Spleen (tissue), 11 donors: ENCODE measurements at regions not wholly inside any gene's neighbourhood (a gene's known extent, or its start where the extent isn't known, plus 50 kb on each side); places are given as distances from the start of the nearest gene placed in this dataset.

Experiments used
- DNase-seq: peaks from one replicate; pipeline ENCODE4 v3.0.0-alpha.2; 2020
- H3K27ac ChIP-seq, 8 donors: fragments of 200-600 bp; sonication (generic) in 7 of 8; 1 replicate in 4 of 8; 2 replicates in 4 of 8; pipeline versions ENCODE4 v1.5.0 to v1.8.0; 2016 to 2021; ENCODE audit warnings: inconsistent platforms in 4 of 8, mild to moderate bottlenecking in 4 of 8, moderate library complexity in 1 of 8
- H3K27me3 ChIP-seq, 7 donors: fragments of 200-600 bp; sonication (generic) in 6 of 7; replicated peaks in 1 of 7; 1 replicate in 4 of 7; 2 replicates in 3 of 7; pipeline versions ENCODE4 v1.5.0 to v1.8.0; 2016 to 2021; ENCODE audit warnings: inconsistent platforms in 3 of 7, mild to moderate bottlenecking in 1 of 7
- H3K36me3 ChIP-seq, 6 donors: fragments of 200-600 bp; sonication (generic) in 5 of 6; 1 replicate in 4 of 6; 2 replicates in 2 of 6; pipeline versions ENCODE4 v1.5.0 to v1.8.0; 2016 to 2021; ENCODE audit warnings: inconsistent platforms in 2 of 6
- H3K4me1 ChIP-seq, 6 donors: fragments of 200-600 bp; sonication (generic) in 5 of 6; 1 replicate in 3 of 6; 2 replicates in 3 of 6; pipeline versions ENCODE4 v1.5.0 to v1.8.0; 2016 to 2021; ENCODE audit warnings: inconsistent platforms in 3 of 6
- H3K4me3 ChIP-seq, 8 donors: fragments of 200-600 bp; sonication (generic) in 7 of 8; 1 replicate in 4 of 8; 2 replicates in 4 of 8; pipeline versions ENCODE4 v1.5.0 to v1.8.0; 2016 to 2021; ENCODE audit warnings: inconsistent platforms in 4 of 8, mild to moderate bottlenecking in 4 of 8, moderate library complexity in 2 of 8
- H3K9me3 ChIP-seq, 8 donors: fragments of 200-600 bp; sonication (generic) in 7 of 8; 1 replicate in 4 of 8; 2 replicates in 4 of 8; pipeline versions ENCODE4 v1.5.0 to v1.8.0; 2016 to 2021; ENCODE audit warnings: inconsistent platforms in 4 of 8
- POLR2A ChIP-seq, 3 donors: fragments of 450-650 bp; IDR thresholded peaks; one replicate each; pipeline ENCODE4 v1.5.1; 2017; ENCODE audit warnings: antibody characterized with exemption in 3 of 3, mild to moderate bottlenecking in 1 of 3
- POLR2AphosphoS5 ChIP-seq, 3 donors: sonication (generic); formaldehyde crosslinking; IDR thresholded peaks; one replicate each; pipeline ENCODE4 v1.5.1; 2017; ENCODE audit warnings: antibody characterized with exemption in 3 of 3
- WGBS, 5 donors: extraction: QIAGEN DNeasy Blood & Tissue Kit in 3 of 5; methylation state at CpG; one replicate each; pipeline versions ENCODE4 v1.1.5 to v1.1.7; 2013 to 2018; 5-methylcytosine and 5-hydroxymethylcytosine counted together
- intact Hi-C: fragments of 100-400 bp; cut with DNase I; formaldehyde crosslinking; loops from one replicate; pipeline ENCODE4 v1.15.0; 2023; ENCODE audit warnings: low total_unique reads
- TF ChIP-seq, protein P1 (sequence below), 11 experiments: fragments of 200-600 bp in 7 of 11; fragments of 450-650 bp in 4 of 11; sonication (generic) in 4 of 11; IDR thresholded peaks in 8 of 11; conservative IDR thresholded peaks in 3 of 11; 1 replicate in 7 of 11; 2 replicates in 4 of 11; pipeline versions ENCODE4 v1.4.0 to v1.8.0; 2016 to 2021; ENCODE audit warnings: antibody characterized with exemption in 11 of 11, inconsistent platforms in 4 of 11, mild to moderate bottlenecking in 1 of 11
- donor health status: healthy with polysubstance abuse.
- donor health status: DM: no; HTN: no; CAD: no; lungs with moderate emphysema.
- donor health status: DM: no; HTN: no; CAD: no.
- donor health status: Bipolar disorder and iron deficiency.
- donor health status: healthy.
- donor health status: DM: no; HTN: no; CAD: no.
- donor health status: DM: yes; HTN: yes; CAD: no.

DNA sequence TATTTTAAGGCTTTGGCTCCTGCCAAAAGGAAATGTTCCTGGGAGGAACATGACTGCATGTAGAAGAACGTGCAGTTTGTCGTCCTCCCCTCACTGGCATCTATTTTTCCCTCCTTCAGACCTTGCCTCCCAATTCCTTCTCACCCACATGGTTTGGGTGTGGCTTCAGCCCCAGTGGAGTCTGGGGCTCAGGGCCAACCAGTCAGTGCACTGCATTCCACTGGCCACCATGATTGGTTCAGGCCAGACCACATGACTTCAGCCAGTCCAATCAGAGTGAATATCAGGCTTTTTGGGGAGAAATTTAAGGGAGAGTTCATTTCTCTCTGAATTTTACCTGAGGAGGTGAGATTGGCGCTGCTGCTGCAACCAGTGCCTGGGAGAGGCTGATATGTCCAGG is 171.6 kb downstream of the ZIC5 start:
- no peaks in the 10 kb centered on the region for H3K36me3 ChIP-seq
- no peak overlapping the region for H3K4me3 ChIP-seq
- H3K27ac ChIP-seq, result no peak overlapping the region
- no peaks in the 10 kb centered on the region for H3K27me3 ChIP-seq
- TF ChIP-seq, protein P1, sequence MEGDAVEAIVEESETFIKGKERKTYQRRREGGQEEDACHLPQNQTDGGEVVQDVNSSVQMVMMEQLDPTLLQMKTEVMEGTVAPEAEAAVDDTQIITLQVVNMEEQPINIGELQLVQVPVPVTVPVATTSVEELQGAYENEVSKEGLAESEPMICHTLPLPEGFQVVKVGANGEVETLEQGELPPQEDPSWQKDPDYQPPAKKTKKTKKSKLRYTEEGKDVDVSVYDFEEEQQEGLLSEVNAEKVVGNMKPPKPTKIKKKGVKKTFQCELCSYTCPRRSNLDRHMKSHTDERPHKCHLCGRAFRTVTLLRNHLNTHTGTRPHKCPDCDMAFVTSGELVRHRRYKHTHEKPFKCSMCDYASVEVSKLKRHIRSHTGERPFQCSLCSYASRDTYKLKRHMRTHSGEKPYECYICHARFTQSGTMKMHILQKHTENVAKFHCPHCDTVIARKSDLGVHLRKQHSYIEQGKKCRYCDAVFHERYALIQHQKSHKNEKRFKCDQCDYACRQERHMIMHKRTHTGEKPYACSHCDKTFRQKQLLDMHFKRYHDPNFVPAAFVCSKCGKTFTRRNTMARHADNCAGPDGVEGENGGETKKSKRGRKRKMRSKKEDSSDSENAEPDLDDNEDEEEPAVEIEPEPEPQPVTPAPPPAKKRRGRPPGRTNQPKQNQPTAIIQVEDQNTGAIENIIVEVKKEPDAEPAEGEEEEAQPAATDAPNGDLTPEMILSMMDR (IDR thresholded peaks at IDR 0.05 in 8 of 11, conservative IDR thresholded peaks at IDR 0.05 in 3 of 11), result no peak
- TF ChIP-seq POLR2A (IDR thresholded peaks at IDR 0.05) (no peak), POLR2AphosphoS5 (IDR thresholded peaks at IDR 0.05) (no peak)
- no peak for DNase-seq
- intact Hi-C loops, result no loop called here
- H3K4me1 ChIP-seq, result no peaks in the 10 kb centered on the region
- WGBS, 5 donors, result 86 to 94% (median 90%) methylated on average over 3 of the region's 3 CpGs
- no peaks in the 10 kb centered on the region for H3K9me3 ChIP-seq

GRCh38 chr13:99798756-99799155 is 172.8 kb downstream of the ZIC5 start:
- intact Hi-C loops, result no loop called here
- Histone ChIP-seq H3K9me3 (no peaks in the 10 kb centered on the region), H3K4me1 (no peaks in the 10 kb centered on the region), H3K27ac (no peak overlapping the region), H3K27me3 (no peaks in the 10 kb centered on the region), H3K36me3 (no peaks in the 10 kb centered on the region), H3K4me3 (no peak overlapping the region)
- TF ChIP-seq, protein P1 (IDR thresholded peaks at IDR 0.05 in 8 of 11, conservative IDR thresholded peaks at IDR 0.05 in 3 of 11), result no peak
- TF ChIP-seq POLR2AphosphoS5 (IDR thresholded peaks at IDR 0.05) (no peak), POLR2A (IDR thresholded peaks at IDR 0.05) (no peak)
- no peak for DNase-seq
- WGBS, 5 donors, result 74 to 87% (median 83%) methylated on average over 4 of the region's 4 CpGs

DNA sequence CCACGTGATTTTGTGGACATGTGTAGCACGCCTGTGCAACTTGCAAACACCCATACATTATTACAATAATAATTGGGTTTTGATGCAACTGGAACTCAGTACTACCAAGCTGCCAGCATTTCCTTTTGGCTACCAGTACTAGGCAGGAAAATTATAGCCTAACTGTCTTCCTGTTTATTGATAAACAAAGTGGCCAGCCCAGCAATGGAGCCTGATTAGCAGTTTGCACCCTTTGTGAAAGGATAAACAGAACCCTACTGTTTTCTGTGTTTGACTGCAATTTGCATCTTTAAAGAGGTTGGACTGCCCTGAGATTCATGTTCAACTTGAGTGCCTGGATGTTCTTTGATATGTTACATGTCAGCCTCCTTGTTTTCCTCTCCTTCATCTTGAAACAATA is 173.9 kb downstream of the ZIC5 start:
- intact Hi-C loops, result no loop called here
- no peak for TF ChIP-seq POLR2A (IDR thresholded peaks at IDR 0.05)
- no peak for TF ChIP-seq POLR2AphosphoS5 (IDR thresholded peaks at IDR 0.05)
- TF ChIP-seq, protein P1 (IDR thresholded peaks at IDR 0.05 in 8 of 11, conservative IDR thresholded peaks at IDR 0.05 in 3 of 11), result no peak
- Histone ChIP-seq H3K9me3 (no peaks in the 10 kb centered on the region), H3K27me3 (no peaks in the 10 kb centered on the region), H3K27ac (no peak overlapping the region), H3K4me3 (no peak overlapping the region), H3K4me1 (no peaks in the 10 kb centered on the region), H3K36me3 (no peaks in the 10 kb centered on the region)
- 63 to 85% (median 66%) methylated on average over 2 of the region's 2 CpGs for WGBS, 5 donors
- DNase-seq, result no peak

DNA sequence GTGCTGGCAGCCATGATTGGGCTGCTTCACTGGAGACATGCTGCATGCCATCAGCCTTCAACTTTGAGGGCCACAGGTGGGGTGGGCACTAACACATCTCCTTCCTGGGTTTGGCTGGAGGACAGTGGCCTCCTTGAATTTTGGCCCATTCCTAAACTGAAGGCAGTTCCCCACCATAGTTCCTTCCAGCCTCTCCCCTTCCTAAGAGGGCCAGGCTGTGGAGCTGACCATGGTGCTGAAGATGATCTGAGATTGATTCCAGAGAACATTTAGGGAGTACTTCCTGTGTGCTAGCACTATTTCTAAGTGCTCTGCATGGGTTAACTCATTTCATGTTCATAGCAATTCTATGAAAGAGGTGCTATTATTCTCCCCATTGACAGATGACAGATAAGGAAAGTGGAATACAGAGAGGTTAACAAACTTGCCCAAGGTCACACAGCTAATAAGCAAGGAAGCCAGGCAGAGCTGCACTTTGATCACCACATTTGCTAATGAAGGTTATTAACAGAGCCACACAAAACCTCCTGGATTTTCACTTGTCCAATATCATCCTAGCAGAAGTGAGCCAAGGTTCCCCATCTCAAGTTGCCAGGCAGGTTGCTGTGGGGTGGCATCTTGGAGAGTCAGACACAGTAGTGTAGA is 175.3 kb downstream of the ZIC5 start:
- TF ChIP-seq, protein P1 (IDR thresholded peaks at IDR 0.05 in 8 of 11, conservative IDR thresholded peaks at IDR 0.05 in 3 of 11), result no peak
- TF ChIP-seq POLR2AphosphoS5 (IDR thresholded peaks at IDR 0.05) (no peak), POLR2A (IDR thresholded peaks at IDR 0.05) (no peak)
- no peaks in the 10 kb centered on the region for H3K4me1 ChIP-seq
- intact Hi-C loops, result no loop called here
- H3K27me3 ChIP-seq, result no peaks in the 10 kb centered on the region
- H3K36me3 ChIP-seq, result peaks cover 0 to 7% (median 0%) of the 10 kb centered on the region in 6 donors
- no peak overlapping the region for H3K4me3 ChIP-seq
- no peak overlapping the region for H3K27ac ChIP-seq
- DNase-seq, result no peak
- no peaks in the 10 kb centered on the region for H3K9me3 ChIP-seq
